ENCODE measurements at regions not wholly inside any gene's neighbourhood (a gene's known extent, or its start where the extent isn't known, plus 50 kb on each side); places are given as distances from the start of the nearest gene placed in this dataset.
"Not testable (repeated sequence)": the region's sequence is repeated elsewhere in the genome, so short reads cannot be mapped to it uniquely, and the experiment has no call there.

DNA sequence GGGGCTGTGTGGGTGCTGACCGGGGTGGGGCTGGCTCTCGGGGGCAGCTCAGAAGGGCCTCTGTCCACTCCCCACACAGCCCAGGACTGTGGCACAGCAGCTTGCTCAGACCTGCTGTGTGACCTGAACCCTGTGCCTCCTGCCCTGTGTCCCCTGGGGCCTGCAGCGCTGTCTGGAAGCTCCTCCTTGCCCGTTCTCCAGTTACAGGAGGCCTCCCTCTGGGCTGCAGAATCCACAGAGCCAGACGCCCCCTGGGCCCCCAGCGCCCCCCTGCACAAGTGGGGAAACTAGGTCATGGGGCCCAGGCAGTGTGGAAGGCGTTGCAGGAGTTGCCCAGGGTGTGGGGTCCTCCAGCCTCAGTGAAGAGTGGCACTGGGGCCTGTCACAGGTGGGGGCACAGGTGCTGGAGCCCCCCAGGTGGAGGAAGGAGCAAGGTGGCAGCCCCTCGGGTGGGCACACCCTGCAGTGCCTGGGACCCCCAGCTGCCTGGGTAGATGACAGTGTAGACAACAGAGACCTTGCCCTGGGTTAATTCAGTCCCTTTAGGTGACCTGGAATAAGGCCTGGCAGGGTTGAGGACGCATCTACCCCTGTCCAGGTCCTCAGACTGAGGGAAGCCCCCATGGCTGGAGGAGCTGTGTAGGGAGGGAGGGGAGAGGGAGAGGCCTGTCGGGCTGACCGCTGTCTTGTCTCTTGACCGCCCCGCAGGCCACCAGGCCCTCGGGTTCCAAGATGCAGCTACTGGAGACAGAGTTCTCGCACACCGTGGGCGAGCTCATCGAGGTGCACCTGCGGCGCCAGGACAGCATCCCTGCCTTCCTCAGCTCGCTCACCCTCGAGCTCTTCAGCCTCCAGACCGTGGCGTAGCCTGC lies 120.2 kb downstream of the IGLL1 start:
- not testable (repeated sequence) for DNase-seq

DNA sequence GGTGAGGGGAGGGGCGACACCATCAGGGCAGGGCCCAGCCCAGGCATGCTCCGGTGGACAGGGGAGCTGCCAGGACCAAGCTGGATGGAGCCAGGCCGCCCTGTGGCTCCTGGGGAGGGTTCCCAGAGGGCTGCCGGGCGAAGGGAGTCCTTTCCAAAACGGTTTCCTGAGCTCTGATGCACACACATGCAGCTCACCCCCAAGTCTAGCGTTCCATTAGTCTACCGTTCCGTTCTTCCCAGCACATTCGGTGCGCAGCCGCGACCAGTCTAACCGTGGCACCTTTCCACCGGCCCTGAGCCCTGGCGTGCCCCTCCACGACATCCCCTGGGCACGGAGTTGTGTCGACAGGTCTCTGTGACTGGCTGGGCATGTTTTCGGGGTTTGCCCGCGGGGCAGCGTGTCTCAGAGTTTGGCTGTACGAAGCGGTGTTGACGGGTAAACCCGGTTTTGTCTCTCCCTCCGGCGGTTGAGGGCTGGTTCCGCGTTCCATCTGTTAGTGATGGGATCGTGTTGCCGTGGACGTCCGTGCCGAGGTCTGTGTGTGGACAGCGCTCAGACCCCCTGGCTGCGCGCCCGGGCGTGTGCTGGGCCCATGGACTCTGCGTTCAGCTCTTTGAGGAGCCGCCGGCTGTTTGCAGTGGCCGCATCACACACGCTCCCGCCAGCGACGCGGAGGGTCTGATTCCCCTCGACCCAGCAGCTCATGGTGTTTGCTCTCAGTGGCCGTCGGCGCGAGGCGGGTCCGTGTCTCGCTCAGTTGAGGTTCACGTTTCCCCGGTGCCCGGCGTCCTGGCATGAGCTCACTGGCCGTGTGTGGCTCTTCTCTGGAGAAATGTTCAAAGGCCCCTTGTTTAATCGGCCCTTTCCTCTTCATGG lies 121.2 kb downstream of the IGLL1 start:
- no peak for DNase-seq

DNA sequence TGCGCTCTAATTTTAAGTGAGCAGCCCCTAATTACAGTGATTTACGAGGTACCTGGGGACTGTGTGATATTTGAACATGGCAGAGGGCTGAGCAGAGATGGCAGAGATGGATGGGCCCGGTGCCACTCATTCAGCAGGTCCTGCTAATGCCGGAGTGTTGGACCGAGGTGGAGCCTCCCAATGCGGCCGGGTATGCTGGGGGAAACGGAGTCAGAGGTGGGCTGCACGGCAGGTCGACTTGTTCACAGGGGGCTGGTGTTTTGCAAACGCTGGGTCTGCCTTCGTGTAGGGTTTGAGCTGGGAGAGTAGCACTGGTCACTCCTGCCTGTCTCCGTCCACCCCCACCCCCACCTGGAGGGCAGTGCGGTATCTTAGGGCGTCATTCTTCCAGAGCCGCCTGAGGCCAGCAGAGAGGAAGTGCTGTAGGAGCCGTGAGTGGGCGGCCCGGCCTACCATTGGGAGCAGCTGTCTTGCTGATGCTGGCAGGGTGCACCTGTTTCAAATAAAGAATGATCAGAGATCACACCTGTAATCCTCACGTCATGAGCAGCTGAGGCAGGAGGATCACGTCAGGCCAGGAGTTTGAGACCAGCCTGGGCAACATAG lies 122.6 kb downstream of the IGLL1 start:
- DNase-seq: no peak

DNA sequence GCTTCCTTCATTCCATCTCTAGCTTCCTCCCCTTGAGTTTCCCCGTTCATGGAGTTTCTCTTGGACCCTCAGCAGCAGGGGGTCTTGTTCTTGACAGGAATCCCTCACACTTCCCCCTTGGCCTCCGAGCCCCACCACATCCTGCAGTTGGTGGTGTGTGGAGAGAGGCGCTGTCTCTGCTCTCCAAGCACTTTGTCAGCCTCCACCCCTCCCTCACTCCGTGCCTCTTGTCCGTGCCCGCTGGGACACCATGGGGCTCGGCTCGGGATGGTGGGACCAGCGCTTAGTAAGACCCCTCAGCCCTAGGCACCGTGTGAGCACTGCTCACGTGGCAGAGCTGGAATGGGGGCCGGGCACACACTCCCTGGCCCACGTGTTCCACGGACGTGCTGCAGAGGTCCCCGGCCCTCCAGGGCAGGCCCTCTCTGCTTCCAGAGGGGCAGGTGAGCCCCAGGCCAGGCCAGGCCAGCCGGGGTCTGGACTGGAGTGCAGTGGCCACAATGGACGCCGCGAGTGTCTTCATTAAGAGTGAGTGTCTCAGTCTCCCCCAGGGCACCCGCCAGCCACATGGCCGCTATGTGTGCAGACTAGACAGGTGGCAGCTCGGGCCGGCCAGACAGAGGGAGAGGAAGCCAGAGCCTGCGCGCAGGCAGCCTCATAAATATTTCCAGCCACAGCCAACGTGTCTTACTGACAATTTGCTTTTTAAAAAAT lies 123.3 kb downstream of the IGLL1 start:
- DNase-seq: not testable (repeated sequence)

DNA sequence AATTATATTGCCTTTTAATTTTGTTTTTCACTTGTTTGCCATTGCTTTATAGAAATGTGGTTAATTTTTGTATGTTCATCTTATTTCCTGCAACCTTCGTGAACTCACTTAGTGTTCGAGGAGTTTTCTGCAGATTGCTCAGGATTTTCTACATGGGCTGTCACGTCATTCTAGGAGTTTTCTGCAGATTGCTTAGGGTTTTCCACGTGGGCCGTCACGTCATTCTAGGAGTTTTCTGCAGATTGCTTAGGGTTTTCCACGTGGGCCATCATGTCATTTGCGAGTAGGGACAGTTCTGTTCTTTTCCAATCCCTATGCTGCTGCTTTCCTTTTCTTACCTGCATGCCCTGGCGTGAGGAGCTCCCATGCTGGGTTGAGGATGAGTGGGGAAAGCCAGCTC lies 125.7 kb downstream of the IGLL1 start:
- not testable (repeated sequence) for DNase-seq

DNA sequence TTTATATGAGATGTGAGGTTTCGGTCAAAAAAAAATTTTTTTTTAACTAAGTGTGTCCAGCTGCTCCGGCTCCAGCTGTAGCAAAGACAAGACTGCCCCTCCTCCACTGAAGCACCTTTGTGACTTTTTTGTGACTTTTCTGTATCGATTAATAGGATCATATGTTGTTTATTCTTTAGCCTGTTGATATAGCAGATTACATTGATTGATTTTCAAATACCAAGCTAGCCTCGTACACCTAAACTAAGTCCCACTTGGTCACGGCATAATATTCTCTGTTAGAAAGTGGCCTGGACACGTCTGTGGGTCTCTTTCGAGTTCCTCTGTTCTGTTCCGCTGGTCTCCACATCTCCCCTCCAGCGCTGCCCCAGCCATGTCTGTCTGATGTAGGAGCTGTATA lies 126.8 kb downstream of the IGLL1 start:
- no peak for DNase-seq

DNA sequence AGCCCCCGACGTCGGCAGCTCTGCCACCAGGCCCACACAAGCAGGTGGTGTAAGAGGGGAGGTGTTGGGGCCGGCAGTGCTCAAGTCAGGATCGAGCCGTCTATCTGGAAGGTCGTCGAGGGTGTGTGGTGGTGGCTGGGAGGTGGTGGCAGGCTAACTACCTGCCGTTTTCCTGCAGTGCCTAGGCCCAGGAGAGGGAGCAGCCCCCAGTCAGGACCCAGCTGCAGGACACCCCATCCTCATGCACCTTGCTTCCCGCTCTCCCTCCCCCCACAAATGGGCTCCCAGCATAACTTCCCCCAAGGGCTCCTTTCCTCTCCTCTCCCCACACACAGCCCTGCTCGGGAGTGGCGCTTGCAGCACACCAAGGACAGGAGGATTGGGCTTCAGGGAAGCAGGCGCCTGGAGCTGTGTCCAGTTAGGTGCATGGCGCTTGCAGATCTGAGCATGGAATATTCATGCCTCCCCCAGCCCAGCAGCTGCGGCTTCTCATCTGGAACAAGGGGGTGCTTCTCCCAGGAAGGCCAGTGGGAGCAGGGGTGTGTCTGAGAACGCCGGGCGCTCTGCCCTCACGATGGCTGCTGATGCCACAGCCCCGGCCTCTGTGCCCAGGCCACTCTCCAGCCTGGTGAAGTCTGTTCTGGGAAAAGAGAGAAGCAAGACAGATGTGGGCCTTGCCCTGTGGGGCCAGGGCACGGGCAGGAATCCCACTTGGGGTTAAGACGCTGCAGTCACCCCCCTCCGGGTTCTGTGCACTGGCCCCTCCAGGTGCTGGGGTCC lies 127.7 kb downstream of the IGLL1 start:
- no peak for DNase-seq

DNA sequence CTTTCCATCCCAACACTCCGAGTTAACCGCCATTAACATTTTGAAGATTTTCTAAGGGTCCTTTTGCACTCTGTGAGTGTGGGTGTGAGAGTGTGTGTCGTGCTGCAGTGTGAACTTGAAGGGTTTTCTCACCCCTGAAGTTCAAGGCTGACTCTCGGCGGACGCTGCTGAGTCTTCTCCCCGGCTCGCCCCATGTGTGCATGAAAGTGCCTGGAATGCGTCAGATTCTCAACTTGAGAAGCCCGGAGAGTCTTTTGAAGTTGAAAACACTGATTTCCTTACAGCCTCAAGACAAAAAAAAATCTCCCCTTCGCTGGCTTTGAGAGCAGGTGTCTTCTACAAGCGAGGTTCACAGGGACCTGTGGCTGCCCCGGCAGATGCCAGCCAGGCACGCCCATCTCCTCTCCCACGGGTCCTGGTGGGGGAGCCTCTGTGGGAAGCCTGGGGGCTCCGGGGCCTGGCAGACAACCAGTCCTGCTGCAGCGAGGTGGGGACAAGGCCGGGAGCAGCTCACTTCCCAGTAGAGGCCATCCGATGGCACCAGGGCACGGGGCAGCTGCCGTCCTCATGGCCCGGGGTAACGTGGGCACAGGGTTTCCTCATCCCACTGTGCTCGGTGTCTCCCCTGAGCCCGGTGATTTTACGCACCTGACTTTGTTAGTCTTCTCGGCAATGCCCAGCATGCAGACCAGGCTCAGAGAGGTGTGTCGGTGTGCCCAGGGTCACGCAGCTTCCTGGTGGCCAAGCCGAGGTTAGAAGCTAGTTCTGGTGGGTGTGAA lies 128.4 kb downstream of the IGLL1 start:
- not testable (repeated sequence) for DNase-seq

DNA sequence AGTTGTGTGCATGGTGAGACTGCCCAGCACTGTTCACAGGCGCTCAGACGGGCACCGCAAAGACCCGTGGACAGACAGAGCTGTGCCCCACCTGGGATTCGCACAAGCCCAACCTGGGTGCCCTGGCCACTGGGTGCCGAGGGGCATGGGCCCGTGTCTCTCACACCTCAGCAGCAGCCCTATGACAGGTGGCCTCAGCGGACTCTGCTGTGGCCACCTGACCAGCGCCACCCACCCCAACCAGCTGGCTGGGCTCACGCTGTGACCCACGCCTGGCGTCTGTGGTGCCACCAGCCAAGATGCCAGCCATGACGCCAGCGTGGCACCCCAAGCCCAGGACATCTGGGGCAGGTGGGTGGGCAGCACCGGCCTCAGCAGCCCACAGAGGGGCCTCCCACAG lies 129.3 kb downstream of the IGLL1 start:
- DNase-seq: not testable (repeated sequence)

DNA sequence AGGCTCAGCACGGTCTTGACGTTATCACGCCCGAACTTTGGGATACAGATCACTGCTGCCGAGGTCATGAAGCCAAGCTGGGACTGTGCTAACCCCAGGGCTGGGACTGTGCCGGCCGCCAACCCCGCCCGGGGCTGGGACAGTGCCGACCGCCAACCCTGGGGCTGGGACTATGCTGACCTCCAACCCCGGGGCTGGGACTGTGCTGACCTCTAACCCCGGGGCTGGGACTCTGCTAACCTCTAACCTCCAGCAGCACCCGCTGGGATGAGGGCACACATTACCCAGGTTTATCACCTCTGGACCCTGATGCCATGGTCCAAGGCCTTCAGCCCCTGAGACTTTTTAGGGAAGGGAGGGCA lies 129.7 kb downstream of the IGLL1 start:
- DNase-seq: no peak

DNA sequence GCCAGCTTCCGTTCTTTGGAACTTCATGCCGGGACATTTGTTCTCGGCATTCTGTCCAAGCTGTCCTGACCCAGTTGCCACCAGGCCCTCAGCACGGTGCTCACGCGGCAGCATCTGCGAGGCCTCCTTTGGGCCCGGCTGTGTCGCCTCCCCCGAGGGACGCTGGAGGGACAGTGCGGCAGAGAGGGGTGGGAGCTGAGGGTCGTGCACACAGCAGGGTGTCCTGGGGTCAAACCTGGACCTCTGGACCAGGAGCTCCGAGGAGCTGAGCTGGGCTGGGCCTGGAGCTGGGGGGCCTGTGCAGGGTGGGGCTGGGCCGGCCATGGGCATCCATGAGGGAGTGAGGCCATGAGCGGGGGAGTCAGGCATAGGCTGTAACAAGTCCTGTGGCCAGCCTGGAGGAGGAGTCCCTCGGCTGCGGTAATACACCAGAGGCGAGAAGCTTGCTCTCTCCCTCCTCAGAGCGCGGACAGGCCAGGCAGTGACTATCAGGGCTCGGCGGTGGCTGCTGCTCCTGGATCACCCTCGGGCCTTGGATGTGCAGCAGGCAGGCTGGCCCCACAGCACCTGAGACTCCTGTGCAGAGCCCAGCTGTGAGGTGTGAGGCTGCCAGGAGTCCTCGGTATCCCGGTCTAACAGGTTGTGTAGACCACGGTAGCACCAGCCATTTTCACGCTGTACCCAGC lies 130.2 kb downstream of the IGLL1 start:
- not testable (repeated sequence) for DNase-seq

DNA sequence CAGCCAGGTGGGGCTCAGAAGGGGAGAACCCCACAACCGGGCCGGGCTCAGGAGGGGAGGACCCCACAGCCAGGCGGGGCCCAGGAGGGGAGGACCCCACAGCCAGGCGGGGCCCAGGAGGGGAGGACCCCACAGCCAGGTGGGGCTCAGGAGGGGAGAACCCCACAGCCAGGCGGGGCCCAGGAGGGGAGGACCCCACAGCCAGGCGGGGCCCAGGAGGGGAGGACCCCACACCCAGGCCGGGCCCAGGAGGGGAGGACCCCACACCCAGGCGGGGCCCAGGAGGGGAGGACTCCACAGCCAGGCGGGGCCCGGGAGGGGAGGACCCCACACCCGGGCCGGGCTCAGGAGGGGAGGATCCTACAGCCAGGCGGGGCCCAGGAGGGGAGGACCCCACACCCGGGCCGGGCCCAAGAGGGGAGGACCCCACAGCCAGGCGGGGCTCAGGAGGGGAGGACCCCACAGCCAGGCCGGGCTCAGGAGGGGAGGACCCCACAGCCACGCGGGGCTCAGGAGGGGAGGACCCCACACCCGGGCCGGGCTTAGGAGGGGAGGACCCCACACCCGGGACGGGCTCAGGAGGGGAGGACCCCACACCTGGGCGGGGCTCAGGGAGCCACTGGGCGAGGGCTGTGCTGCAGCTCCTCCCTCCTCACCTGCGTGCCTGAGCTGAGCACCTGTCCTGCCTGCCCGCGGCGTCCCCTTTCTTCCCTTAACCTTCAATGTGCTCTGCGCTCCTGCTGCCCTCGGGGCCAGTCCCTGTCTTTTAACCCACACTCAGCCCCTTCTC lies 131.4 kb downstream of the IGLL1 start:
- not testable (repeated sequence) for DNase-seq

DNA sequence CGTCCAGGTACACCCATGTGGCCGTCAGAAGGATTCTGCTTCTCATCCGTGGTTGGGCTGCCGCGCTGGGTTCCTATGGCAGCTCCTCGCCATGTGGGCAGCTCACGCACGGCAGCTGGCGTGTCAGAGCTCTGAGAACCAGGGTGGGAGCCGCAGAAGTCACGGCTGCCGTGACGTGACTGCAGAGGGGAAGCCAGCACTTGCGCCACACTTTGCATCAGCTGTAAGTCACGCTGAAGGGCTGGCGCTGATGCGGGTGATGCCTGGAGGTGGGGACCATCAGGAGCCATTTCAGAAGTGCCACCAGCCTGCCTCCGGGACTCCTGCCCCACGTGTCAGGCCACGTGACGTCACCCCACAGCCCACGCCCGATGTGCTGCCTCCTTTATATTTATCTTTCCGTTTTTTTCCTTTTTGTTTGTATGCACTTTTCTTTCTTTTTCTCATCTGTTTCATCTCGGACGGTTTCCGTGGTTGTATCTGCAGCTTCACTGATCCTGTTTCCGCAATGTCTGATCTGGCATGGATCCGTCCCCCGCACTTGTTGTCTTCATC lies 133.2 kb downstream of the IGLL1 start:
- no peak for DNase-seq

DNA sequence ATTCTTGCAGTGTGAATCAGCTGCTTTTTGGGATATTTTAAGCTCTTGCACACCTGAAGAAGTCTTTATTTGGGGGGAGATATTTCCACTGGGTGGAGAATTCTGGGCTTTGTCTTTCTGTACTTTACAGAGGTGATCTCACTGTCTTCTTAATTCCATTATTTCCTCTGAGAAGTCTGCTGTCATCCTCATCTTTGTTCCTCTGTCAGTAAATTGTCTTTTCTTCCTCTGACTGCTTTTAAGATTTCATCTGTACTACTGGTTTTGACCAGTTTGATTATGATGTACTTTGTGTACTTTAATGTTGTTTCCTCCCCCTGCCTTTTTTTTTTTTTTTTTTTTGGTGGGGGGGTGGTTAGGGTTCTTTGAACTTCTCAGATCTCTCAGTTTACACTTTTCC lies 133.9 kb downstream of the IGLL1 start:
- not testable (repeated sequence) for DNase-seq

DNA sequence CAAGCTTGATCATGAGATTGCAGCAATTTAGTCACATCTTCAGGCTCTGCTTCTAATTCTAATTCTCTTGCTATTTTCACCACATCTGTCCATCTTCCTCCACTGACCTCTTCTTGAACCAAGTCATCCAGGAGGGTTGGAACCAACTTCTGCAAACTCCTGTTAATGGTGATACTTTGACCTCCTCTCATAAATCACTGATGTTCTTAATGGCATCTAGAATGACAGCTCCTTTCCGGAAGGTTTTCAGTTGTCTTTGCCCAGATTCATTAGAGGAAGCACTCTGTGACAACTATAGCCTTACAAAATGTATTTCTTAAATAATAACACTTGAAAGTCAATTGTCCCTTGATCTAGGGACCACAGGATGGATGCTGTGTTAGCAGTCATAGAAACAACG lies 136.2 kb downstream of the IGLL1 start:
- not testable (repeated sequence) for DNase-seq

DNA sequence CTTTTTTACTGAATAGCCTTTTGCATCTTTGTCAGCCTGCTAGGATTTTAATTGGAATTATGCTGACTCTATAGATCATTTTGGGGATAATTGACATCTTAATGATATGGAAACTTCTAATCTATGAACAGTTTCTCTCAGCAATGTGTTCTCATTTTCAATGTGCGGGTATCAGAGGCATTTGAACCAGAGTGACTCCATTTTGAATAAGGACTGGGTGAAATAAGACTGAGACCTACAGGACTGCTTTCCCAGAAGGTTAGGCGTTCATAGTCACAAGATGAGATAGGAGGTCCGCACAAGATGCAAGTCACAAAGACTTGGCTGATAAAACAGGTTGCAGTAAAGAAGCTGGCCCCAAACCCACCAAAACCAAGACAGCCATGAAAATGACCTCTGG lies 140.5 kb downstream of the IGLL1 start:
- not testable (repeated sequence) for DNase-seq

DNA sequence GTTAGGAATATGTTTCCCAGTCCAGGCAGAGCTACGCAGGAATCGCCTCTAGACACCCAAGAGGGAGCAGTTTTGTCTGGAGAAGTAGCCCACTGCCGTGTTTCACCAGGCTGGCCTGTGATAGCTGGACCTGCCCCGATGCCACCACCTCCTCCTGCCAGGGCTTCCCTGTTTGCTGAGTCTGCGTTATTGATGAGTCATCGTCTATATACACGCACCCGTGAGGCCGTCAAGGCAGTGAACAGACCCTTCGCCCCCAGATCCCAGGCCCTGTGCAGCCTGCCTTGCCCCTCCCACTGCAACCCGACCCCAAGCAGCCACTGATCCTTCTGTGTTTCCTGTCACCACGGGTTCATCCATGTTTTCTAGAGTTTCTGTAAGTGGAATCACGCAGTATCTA lies 141.9 kb downstream of the IGLL1 start:
- no peak for DNase-seq

DNA sequence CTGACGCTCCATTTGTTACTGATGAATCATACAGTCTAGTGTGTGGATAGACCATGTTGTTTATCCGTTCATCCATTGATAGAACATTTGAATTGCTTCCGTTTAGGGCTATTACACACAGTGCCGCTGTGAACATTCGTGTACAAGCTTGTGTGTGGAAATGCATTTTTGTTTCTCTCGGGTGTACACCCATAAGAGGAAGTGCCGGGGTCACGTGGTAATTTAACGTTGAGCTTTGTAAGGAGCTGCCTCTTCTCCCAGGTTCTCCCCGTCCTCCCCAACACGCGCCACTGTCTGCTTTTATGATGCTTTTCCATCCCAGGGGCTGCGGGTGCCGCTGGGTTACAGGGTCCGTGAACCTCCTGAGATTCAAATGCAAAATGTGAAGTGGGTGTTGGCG lies 142.3 kb downstream of the IGLL1 start:
- no peak for DNase-seq

DNA sequence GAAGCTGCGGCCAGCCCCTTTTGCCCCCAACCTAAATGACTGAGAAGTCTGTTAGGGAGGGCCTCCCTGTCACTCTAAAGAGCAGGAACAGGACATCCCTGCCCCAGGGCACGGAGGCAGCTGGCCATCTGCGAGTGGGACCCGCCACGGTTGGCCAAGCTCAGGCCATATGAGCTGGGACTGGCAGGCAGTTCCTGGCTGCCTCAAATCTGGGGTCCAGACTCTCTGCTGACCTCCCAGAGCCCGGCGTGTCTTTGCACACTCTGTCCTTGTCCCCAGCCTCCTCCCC lies 143.0 kb downstream of the IGLL1 start:
- DNase-seq: not testable (repeated sequence)
